Stimulated activated CD8-positive, alpha-beta memory T cell treated with anti-CD3 and anti-CD28 coated beads, Interleukin-4, amount 100 ng/mL, for 48 hours (primary cell): ENCODE measurements at regions not wholly inside any gene's neighbourhood (a gene's known extent, or its start where the extent isn't known, plus 50 kb on each side); places are given as distances from the start of the nearest gene placed in this dataset.

ENCODE experiments used
- DNase-seq: peaks from one replicate; pipeline ENCODE4 v3.0.0-alpha.2; 2020

DNA sequence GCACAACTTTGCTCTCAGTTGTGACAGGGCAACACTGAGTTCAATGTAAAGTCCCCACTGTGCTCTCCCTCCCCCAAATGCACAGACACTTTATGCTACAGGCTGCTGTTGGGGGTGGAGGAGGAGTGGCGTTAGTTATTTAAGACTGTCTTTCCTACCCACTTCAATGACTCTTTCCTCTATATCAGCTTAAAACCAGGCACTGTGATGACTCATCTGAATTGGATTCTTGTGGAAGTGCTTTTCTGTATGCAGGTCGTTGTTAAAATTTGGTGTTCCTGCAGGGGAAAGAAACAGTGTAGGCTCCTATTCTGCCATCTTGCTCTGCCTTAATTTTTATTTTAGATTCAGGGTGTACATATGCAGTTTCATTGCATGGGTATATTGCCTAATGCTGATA, 1157.2 kb upstream of the ADGRL3 start:
- DNase-seq, result no peak

DNA sequence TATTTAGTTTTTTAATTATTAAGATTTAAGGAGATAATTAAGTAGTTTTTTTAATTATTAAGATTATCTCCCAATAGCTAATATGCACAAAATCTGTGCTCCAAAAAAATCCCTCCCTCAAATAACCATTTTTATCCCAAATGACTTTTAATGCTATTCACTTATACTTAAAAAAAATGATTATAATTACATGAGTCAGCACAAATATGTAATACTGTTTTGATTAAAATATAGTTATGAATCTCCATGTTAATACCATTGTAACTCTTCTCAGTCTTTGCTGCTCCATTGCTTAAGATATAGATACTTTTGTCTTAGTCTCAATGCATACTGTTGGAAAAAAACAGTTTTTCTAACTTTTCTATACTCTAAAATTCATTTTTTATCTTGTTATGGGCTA, 1121.1 kb upstream of the ADGRL3 start:
- no peak for DNase-seq

DNA sequence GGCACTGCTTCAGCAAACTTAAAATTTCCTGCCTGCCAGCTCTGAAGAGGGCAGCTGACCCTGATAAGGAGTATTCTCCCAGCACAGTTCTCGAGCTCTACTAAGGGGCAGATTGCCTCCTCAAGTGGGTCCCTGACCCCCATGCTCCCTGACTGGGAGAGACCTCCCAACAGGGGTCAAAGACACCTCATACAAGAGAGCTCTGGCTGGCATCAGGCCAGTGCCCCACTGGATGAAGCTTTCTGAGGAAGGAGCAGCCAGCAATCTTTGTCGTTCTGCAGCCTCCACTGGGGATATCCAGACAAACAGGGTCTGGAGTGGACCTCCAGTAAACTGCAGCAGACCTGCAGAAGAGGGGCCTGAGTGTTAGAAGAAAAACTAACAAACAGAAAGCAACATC, 1118.3 kb upstream of the ADGRL3 start:
- no peak for DNase-seq

DNA sequence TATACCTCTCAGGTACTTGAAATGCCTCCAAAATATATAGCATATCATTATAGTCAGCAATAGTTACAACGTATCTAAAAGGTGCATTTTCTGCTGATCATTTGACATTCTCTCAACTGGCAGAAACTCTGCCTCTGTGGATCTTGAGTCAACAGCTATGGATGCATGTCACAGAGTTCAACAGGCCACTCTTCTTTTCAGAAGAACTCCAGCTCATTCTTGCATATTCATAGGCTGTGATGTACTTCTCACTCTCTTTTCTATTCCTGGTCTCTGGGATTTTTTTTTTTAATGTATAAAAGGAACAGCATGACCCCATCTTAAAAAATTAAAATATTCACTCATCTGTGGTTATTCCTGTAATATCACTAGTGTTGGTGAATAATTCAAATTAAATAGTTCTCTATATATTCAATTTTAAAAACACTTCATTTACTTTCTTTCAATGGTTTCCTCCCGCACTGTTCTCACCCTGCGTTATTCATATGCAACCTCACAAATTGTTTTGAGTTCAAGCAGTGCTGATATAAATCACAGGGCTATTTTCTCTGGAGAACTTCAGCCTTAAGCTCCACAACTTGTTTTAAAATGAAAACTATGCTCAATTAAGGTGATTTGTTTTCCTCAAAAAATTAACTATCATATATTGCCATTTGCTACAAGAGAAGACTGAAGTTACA, 1111.2 kb upstream of the ADGRL3 start:
- DNase-seq, result no peak

DNA sequence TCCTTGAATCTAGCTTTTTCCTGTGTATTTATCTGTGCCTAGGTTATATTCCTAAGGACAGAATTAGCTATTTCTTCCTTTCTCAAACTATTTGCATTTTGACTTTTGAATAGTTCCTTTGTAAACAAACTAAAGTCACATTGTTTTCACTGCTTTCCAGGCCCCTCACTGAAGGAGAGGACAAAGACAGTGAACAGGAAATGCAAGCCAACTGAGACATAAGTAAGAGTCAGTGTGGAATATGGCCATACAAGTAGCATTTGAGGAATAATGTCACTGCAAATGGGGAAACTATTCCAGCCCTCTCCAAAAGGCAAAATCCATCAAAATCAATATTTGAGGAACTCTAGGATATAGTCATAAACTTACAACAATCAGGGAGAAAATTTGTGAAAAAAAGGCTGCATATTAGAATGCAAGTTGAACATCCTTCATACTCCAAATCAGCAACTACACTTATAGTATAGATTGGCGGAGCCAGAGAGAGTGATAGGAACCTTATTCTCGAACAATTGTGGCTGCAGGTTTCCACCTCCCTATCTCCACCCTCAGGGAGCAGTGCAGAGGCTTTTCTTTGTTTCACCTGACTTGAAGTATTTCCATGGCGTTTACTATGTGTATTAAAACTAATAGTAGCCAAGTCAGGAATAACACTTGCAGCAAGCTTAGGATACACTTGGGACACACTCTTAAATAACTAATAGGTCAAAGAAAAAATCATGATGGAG, 1110.4 kb upstream of the ADGRL3 start:
- DNase-seq, result no peak

DNA sequence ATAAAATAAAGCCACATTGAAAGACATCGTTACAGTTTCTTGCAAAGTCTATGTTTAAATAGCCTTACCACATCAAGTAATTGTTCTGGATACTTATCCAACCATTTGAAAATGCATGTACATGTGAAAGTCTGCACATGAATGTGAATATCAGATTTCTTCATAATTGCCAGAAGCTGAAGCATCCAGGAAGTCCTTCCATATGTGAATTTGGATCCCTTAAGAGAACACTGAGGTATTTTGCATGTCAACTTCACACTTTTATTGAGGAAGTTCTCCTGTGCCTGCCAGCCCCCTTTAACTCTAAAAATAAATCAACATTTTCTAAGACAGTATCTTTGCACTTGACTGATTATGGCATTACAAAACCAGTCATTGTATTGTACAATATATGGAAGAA, 1103.5 kb upstream of the ADGRL3 start:
- DNase-seq, result no peak

DNA sequence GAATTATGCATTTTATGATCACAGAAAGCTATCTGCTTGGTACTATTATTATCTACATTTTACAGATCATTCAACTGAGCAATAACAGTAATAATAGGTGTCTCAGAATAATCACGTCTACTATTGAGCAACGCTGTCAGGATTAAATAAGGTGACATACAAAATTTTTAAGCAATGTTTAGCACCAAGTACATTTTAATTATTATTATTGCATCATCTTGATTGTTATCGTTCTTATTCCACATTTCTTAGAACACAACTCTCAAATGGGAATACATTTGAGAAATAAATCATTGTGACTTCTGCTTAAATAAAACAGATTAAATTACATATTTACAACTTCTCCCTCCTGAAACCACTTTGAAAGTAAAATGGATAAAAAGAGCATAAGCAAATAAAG, 1083.5 kb upstream of the ADGRL3 start:
- DNase-seq, result no peak

DNA sequence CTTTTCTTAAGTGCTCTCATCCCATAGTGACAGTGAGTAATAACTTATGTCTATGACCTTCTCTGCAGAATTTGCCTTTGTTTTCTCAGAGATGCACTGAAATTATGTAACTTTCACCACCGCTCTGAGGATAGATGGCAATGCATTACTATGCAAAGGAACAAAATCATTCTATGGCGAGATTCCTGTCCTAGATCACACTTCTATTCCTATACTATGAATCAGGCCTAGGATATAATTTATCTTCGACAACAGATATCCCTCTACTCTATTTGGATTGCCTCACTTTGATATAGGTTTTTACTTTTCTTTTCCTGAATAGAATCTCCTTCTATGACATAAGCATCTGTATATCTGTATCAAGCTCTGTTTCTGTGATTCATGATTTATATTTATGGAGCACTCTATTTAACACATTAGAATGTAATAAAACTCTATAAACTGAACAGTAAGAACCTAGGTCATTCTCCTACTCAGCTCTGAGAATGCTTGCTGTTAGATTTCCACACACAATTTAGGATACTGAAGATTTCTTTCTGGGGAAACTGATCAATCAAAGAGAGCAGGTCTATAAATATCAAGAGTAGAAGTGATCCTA, 1082.3 kb upstream of the ADGRL3 start:
- DNase-seq, result no peak

DNA sequence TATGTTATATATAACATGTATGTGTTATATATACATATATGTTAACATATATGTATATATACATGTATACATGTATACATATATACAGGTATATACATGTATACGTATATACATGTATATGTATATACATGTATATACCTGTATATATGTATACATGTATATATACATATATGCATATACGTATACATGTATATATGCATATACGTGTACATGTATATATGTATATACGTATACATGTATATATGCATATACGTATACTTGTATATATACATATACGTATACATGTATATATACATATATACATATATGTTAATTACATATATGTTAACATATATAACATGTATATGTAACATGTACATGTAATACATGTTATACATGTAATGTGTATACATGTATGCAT, 1077.3 kb upstream of the ADGRL3 start:
- no peak for DNase-seq

DNA sequence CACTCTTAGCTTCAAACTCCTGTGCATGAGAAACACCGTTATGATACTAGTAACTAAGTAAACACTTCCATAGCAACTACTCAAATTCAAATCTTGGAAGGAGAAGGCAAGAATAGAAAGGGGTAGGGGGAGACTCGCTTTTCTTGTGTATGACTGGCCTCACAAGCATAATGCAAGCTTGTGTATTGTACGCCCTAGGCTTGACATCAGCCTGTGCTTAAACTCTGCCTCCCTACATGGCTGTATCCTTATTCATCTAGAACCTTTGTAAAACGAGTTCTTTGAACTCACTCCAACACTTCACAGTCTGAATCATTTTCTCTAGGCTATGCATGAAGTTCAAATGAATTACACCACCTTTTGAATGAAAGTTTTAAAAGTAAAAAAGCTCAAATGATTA, 1071.2 kb upstream of the ADGRL3 start:
- DNase-seq, result no peak

DNA sequence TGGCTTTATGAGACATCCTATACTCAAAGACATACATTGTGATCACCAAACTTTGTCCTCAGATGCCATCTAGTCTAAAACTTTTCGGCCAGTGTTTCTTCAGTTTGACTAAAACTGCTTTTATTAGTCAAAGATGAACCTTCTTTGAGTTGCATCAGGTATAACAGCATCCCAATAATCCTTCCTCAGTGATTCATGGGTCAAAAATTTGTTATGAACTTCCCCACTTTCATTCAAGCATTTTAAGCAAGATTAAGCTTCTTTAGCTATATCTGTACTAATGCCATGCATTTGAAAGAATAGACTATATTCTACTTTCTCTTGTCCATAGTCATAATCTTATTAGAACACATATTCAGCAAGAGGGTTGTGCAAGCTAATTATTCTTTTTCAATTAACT, 1070.4 kb upstream of the ADGRL3 start:
- no peak for DNase-seq

DNA sequence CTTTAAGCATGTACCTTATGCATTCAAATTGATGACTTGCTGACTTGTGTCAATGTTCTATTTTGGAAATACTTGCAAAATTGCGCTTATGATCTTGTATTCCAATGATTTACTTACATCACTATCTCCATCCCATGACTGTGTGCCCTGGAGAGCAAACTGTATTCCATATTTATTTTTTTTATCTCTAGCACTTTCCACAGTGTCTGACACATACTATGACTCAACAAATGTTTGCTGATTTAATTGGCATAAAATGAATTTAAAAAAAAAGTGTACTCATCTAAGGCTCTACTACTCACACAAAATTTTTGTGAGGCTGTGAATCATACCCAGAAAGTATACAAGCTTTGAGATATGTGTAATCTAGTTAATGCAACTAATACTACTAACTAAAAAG, 1066.8 kb upstream of the ADGRL3 start:
- no peak for DNase-seq

DNA sequence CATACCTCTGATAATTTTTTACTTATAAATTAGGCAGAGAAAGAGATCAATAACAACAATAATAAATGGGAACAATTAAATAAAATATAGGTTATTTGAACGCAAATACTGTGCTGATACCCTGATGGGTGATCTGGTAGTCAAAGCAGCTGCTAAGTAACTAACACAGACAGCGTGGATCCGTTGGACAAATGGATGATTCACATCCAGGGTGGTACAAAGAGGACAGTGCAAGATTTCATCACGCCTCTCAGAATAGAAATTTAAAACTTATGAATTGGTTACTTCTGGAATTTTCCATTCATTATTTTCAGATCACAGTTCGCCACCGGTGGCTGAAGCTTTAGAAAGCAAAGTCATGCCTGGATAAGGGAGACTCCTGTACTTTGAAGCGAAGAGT, 1066.0 kb upstream of the ADGRL3 start:
- no peak for DNase-seq

DNA sequence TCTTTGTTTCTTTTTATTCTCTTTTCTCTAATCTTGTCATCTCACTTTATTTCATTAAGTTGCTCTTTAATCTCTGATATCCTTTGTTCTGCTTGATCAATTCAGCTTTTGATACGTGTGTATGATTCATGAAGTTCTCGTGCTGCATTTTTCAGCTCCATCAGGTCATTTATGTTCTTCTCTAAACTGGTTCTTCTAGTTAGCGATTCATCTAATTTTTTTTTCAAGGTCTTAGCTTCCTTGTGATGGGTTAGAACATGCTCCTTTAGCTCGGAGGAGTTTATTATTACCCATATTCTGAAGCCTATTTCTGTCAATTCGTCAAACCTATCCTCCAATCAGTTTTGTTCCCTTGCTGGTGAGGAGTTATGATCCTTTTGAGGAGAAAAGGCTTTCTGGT, 1045.0 kb upstream of the ADGRL3 start:
- DNase-seq, result no peak

DNA sequence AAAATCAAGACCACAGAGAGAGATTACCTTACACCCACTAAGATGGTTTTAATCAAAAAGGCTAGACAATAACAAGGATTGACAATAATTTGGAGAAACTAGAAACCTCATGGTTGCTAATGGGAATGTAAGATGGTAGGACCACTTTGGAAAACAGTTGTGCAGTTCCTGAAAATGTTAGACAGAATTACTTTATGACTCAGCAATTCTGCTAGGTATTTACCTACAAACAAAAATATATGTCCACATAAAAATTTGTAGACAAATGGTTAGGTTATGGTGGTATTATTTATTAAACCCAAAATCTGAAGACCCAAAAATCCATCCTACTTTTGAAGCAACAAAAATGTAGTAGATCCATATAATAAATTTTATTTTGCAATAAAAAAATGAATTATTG, 1027.0 kb upstream of the ADGRL3 start:
- no peak for DNase-seq

DNA sequence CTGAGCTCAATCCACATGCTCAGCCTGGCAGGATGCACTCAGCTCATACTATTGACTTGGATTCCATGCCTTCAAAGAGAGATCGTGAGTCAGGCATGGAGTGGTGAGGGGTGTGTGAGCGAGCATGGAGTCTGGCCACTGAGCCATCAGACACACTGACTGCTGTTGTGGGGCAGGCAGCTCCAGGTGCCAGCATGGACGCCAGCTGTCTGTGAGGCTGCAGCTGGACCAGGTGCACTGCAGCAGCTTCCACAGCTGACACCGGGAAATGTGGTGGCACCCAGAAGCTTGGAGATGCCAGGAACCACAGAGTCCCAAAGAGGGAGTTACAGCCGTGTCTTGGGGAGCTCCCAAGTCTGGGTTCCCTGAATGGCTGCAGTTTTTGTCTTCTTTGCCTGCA, 1026.4 kb upstream of the ADGRL3 start:
- DNase-seq, result no peak

DNA sequence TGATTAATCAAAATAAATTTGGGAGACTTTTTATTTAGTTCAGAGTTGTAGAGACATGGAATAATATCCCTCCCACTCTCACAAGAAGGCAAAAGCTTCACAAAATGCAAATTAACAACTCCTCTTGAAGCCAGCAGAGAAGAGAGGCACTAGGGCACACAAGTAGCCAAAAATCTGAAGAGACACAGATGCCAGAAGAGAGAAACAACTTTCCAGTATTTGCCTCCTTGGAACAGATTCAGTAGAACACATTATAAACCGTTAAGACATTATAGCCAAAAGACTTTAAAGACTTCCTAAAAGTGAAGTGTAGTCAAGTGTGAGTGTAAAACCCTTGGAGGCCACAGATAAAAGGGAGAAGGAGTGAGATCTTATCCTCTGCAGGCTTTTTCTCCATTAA, 1024.9 kb upstream of the ADGRL3 start:
- no peak for DNase-seq

DNA sequence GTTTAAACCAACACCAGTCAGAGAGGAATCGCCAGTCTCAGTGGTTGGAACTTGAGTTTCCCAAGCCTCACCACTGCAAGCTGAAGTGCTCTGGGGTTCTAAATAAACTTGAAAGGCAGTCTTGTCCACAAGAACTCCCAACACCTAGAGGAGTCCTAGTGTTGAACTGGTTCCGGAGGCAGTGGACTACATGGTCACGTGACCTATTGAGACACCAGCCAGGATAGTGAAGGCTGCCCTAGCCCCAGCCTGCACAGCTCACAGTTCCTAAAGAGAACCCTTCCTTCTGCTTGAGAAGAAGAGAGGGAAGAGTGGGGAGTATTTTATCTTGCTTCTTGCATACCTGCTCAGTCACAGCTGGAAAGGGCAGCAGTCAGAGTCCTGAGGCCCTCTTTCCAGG, 1012.7 kb upstream of the ADGRL3 start:
- DNase-seq, result no peak

DNA sequence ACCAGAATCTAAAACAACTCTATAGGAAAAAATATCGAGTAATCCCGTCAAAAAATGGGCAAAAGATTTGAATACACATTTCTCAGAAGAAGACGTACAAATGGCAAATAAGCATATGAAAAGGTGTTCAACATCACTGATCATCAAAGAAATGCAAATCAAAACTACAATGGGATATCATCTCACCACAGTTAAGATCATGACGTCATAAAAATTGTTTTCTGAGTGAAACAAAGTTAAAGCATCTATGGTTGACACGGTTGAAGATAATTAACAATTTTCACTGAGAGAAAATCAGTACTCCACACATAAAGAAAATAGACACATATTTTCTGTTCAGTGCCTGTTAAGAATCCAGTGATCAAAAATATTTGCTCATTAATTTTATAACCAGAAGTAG, 1010.8 kb upstream of the ADGRL3 start:
- no peak for DNase-seq

DNA sequence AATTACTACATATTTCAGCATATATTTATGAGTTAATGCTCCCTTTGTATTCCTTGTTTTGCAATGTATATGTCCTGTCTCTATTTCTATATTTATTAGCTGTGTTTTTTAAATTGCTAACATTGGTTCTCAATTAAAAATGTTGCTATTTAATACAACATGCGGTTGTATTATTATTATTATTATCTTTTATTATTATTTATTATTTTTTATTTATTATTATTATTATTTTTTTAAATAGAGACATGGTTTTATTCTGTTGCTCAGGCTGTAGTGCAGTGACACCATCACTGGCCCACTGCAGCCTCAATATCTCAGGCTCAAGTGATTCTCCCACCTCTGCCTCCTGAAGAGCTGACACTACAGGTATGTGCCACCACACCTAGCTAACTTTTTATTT, 1005.9 kb upstream of the ADGRL3 start:
- DNase-seq, result no peak

DNA sequence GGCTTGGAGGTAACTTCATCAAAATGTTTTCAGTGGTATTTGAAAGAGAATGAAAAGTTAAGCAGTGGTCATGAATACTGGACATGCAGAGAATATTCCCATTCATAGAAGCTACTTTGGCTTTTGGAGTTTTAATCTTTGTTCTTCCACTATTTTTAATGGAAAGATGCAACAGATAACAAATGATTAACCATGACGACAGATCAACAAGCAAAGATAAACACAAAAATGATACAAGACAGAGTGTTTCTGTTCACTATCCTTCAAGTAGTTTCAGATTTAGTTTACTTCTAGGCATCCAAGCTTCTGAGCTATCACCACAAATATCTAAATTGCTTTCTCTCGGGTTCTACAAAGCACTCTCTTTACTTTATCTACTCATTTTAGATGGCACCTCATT, 1004.9 kb upstream of the ADGRL3 start:
- DNase-seq, result no peak

DNA sequence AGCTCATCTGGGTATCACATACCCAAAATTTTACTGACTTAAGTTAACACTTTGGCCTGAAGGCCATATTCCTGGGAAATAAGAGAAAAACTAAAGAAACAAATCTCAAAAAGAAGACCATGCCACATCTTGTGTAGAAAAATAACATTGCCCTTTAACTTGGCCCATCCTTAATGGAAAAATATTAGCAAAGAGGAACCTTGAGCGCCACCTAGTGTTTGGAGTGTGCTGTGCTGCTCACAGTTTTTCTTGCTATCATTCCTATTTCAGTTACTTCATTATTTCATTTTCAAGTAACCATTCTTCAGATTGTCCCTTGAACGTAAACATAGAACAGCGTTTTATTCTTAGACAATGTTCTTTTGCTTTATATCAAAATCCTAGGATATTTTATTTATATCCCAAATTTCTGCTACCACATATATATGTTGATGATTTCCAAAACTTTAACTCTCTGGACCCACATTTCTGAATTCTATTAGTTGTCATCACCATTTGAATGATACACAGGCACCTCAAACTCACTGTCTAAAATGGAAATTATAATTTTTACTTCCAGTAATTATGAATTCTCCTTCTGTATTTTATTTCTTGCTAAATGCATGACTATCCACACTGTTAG, 999.0 kb upstream of the ADGRL3 start:
- peak; percentile 59 for DNase-seq

DNA sequence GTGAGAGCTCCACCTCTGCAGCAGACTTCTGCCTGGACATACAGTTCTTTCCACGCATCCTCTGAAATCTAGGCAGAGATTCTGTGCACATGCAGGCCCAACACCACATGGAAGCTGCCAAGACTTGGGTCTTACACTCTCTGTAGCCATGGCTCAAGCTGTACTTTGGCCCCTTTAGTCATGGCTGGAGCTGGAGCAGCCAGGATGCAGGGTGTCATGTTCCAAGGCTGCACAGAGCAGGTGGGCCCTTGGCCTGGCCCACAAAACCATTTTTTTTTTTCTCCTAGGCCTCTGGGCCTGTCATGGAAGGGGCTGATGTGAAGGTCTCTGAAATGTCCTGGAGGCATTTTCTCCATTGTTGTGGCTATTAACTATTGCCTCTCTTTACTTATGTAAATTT, 990.5 kb upstream of the ADGRL3 start:
- DNase-seq, result no peak

DNA sequence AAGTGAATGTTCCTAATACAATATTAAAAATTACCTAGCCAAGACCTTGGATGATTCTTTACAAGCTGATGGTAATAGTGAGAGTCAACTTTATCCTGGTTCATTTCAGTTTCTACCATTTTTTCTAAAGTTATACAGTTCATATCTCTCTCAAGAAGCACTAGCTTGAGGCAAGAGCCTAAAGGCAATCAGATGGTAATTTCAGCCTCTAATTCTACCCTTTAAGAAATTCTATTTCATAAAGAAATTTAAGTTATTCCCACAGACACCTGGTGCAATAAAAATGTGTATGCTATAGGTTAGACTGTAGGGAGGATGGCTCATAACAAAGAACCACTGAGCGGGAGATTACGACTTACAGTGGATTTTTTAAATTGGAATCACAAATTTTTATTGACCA, 984.2 kb upstream of the ADGRL3 start:
- no peak for DNase-seq
